GM13976 (cell line): ENCODE measurements at regions not wholly inside any gene's neighbourhood (a gene's known extent, or its start where the extent isn't known, plus 50 kb on each side); places are given as distances from the start of the nearest gene placed in this dataset.

Experiments
- DNase-seq: peaks from one replicate; pipeline ENCODE4 v3.0.0; 2012; ENCODE audit warnings: low spot score
- in situ Hi-C: fragments of 300-500 bp; cut with MboI; formaldehyde crosslinking; loops from one replicate; pipeline ENCODE4 v1.12.0; 2022; ENCODE audit warnings: low sequenced_read_pairs, mixed read lengths, inconsistent platforms; ENCODE audit not compliant: unreplicated experiment
- TF ChIP-seq, protein P1 (sequence below): IDR thresholded peaks from 2 replicates; pipeline ENCODE4 v1.5.1; 2012; ENCODE audit warnings: borderline replicate concordance, mild to moderate bottlenecking; ENCODE audit not compliant: insufficient read depth; ENCODE audit errors: extremely low read depth, missing control alignments, control extremely low read depth

DNA sequence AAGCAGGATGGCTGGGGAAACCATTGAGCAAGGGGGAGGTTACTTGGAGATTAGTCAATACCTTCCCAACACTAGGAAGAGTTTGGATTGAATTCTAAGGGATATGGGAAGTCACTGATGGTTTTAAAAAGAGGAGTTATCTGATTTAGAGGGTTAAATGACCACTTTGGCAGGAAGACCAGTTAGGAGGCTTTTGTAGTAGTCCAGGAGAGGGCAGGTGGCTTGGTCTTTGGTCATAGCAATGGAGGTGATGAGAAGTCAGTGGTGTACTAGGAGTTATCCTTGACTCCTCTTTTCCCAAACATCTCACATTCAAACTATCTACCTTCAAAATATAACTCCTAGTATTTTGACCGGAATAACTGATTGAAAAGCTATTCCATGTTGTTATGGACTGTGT, 644.1 kb downstream of the UTRN start:
- in situ Hi-C loops = loop anchor here (25.0 kb wide), 1 partner anchor 342 kb away; no protein-coding TSS in a partner anchor
- DNase-seq = no peak
- TF ChIP-seq, protein P1, sequence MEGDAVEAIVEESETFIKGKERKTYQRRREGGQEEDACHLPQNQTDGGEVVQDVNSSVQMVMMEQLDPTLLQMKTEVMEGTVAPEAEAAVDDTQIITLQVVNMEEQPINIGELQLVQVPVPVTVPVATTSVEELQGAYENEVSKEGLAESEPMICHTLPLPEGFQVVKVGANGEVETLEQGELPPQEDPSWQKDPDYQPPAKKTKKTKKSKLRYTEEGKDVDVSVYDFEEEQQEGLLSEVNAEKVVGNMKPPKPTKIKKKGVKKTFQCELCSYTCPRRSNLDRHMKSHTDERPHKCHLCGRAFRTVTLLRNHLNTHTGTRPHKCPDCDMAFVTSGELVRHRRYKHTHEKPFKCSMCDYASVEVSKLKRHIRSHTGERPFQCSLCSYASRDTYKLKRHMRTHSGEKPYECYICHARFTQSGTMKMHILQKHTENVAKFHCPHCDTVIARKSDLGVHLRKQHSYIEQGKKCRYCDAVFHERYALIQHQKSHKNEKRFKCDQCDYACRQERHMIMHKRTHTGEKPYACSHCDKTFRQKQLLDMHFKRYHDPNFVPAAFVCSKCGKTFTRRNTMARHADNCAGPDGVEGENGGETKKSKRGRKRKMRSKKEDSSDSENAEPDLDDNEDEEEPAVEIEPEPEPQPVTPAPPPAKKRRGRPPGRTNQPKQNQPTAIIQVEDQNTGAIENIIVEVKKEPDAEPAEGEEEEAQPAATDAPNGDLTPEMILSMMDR = no peak

DNA sequence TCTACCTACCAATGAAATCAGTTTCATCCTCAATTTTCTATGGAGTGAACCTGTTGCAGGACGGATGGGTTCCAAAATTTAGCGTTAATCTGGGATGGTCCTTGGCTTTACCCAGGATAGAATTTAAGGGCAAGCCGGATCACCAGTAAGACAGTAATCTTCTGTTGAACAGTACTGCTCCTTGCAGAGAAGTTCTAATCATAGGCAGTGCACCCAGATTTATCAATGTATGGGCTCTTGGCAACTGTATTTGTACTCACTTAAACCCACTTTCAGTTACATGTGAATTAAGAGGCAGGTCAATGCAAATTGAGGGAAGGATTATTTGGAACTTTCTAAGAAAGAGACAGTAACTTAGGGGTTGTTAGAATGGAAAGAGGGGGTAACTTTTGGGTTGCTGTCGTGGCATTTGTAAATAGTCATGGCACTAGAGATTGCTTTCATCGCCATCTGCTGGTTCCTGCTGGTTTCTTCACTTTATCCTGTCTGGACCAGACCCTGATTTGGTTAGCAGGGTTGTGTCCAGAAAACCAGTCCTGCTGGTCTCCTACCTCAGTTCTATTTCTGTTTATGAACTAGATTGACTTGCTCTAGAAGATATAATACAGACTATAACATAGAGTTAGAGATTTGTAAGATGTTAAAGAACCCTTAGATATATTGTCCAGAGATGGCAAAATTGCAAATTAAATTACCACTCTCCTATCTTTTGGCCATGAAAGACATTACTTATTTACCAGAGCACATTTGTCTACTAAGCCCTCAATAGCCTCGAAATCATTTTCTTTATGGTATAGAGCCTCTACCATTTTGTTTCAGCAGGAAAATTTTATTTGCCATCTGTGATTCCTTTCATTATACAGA, 646.3 kb downstream of the UTRN start:
- peak; percentile 6 for DNase-seq
- TF ChIP-seq, protein P1 = peak; percentile 45
- in situ Hi-C loops = loop anchor here (25.0 kb wide), 1 partner anchor 344 kb away; no protein-coding TSS in a partner anchor

DNA sequence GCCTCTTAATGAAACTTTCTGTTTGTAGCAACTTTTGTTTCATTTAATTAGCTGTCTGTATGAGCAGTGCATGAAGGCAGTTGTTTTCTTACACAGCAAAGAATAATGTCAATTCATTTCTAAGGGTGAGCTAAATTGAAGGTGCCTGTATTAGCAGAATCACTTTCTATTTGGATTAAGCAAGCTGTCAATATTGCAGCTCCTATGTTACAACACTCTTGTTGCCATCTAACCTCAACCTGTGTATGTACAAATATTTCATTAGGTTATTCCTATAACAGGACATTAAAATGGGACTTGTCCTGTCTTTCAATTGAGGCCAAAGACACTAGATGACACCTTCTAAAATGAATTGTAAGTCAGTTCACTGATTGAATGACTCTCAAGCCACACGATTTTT, 647.5 kb downstream of the UTRN start:
- TF ChIP-seq, protein P1 = no peak
- in situ Hi-C loops = loop anchor here (25.0 kb wide), 1 partner anchor 345 kb away; no protein-coding TSS in a partner anchor
- no peak for DNase-seq

DNA sequence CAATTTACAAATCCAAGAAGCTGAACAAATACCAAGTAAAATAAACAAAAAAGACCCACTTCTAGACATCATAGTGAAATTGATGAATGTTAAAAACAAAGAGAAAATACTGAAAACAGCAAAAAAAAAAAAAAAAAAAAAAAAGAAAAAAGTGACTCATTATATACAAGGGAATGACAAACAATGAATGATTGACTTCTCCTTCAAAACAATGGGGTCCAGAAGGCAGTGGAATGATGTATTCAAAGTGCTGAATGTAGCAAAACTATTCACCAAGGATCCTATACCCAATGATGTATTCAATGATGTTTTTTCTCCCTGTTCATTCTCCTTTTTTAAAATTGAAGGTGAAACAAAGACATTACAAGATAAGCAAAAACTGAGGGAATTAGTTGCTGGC, 650.0 kb downstream of the UTRN start:
- TF ChIP-seq, protein P1 = no peak
- in situ Hi-C loops = loop anchor here (25.0 kb wide), 1 partner anchor 348 kb away; no protein-coding TSS in a partner anchor
- no peak for DNase-seq

DNA sequence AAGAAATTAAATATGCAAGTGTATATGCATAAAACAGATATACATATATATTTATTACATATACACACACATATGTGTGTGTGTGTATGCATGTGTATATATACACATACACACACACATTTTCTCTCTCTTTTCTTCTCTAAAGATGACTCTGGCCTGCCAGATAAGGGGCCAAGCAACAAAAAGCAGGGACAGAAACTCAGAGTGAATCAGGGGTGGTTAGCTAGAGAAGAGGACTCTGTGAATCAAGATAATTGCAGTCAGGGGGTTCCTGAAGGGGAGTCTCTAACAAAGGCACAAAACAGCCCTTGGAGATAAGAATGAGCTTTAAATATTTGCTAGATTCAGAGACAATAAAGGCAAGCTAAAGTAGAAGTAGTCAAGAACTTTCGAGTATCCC, 650.5 kb downstream of the UTRN start:
- DNase-seq = no peak
- in situ Hi-C loops = loop anchor here (25.0 kb wide), 1 partner anchor 348 kb away; no protein-coding TSS in a partner anchor
- TF ChIP-seq, protein P1 = no peak

DNA sequence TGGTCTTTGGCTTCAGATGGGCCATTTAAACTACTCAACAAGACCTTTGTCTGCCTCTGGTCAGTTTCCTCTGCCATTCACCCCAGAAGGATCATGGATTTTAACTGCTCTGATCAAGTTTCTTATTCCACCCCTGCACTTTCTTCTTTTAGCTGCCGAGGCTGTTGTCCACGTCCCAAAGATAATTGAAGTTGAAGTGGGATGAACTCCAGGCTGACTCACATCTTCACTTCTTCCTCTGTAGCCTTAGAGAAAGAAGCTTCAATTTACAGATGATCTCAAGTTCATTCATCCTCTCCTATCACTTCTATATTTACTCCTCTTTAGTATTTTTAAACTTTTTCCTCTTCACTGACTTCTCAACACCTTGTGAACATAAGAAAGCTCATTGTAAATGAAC, 651.6 kb downstream of the UTRN start:
- DNase-seq = no peak
- TF ChIP-seq, protein P1 = no peak
- in situ Hi-C loops = loop anchor here (25.0 kb wide), 1 partner anchor 349 kb away; no protein-coding TSS in a partner anchor
